ENCODE measurements at regions not wholly inside any gene's neighbourhood (a gene's known extent, or its start where the extent isn't known, plus 50 kb on each side); places are given as distances from the start of the nearest gene placed in this dataset.

- TF ChIP-seq CTCF (IDR thresholded peaks at IDR 0.05 in 8 of 11, conservative IDR thresholded peaks at IDR 0.05 in 3 of 11) (no peak), POLR2AphosphoS5 (IDR thresholded peaks at IDR 0.05) (no peak), POLR2A (IDR thresholded peaks at IDR 0.05) (no peak)
Observed at GRCh38 chr3:180239939-180240338, 203.2 kb upstream of the PEX5L start.
